SH-SY5Y (cell line): ENCODE measurements at regions not wholly inside any gene's neighbourhood (a gene's known extent, or its start where the extent isn't known, plus 50 kb on each side); places are given as distances from the start of the nearest gene placed in this dataset.

ENCODE experiments used
- GATA2 ChIP-seq: IDR thresholded peaks from 2 replicates; pipeline ENCODE4 v1.6.1; 2011; ENCODE audit warnings: mild to moderate bottlenecking, low read depth, low read length
- GATA3 ChIP-seq: IDR thresholded peaks from 2 replicates; pipeline ENCODE4 v1.6.1; 2011; ENCODE audit warnings: low read depth, mild to moderate bottlenecking, low read length, moderate library complexity

DNA sequence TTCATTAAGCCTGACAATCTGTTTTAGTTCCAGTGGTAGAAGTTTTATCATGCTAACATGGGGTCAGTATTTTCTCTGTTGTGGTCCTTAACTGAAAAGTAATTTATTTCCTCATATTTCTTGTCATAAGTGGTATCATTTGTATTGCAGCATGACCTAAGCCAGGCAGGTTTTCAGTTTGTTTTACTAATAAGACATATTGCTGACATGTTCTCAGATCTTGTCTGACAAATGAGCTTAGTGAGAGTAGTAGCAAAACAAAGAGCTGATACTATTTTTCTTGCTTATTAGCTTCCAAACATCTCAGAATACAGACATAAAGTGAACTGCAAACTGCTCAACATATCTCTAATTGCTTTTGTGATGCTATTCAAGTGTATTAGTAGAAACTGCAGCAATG, 293.6 kb downstream of the DSEL start:
- TF ChIP-seq GATA2, result no peak
- no peak for TF ChIP-seq GATA3
